KMS-11 (cell line): ENCODE measurements at regions not wholly inside any gene's neighbourhood (a gene's known extent, or its start where the extent isn't known, plus 50 kb on each side); places are given as distances from the start of the nearest gene placed in this dataset.

Experiments used
- H2AFZ ChIP-seq: fragments of 200-600 bp; sonication (generic); 2 replicates; pipeline ENCODE4 v1.6.1; 2016; ENCODE audit warnings: antibody characterized with exemption, mixed run types, low read depth
- H3K27ac ChIP-seq: fragments of 200-600 bp; sonication (generic); 2 replicates; pipeline ENCODE4 v1.6.1; 2016; ENCODE audit warnings: mild to moderate bottlenecking, mixed run types
- H3K27me3 ChIP-seq: fragments of 200-600 bp; sonication (generic); 2 replicates; pipeline ENCODE4 v1.6.1; 2017; ENCODE audit warnings: mild to moderate bottlenecking, low read depth, mixed run types, moderate library complexity; ENCODE audit not compliant: insufficient read depth
- H3K36me3 ChIP-seq: fragments of 200-600 bp; sonication (generic); 2 replicates; pipeline ENCODE4 v1.6.1; 2017; ENCODE audit warnings: mild to moderate bottlenecking, mixed run types; ENCODE audit not compliant: insufficient read depth
- H3K4me1 ChIP-seq: fragments of 200-600 bp; sonication (generic); 2 replicates; pipeline ENCODE4 v1.6.1; 2016; ENCODE audit warnings: mild to moderate bottlenecking, low read depth, mixed run types; ENCODE audit not compliant: poor library complexity, severe bottlenecking
- H3K4me2 ChIP-seq: fragments of 200-600 bp; sonication (generic); 2 replicates; pipeline ENCODE4 v1.7.0; 2016; ENCODE audit warnings: mild to moderate bottlenecking, mixed run types
- H3K4me3 ChIP-seq: fragments of 200-600 bp; sonication (generic); IDR thresholded peaks from 2 replicates; pipeline ENCODE4 v1.6.1; 2017; ENCODE audit warnings: low read depth, low read length, mixed read lengths; ENCODE audit not compliant: insufficient read depth
- H3K79me2 ChIP-seq: fragments of 200-600 bp; sonication (generic); 2 replicates; pipeline ENCODE4 v1.6.1; 2016; ENCODE audit warnings: low read depth, mixed run types; ENCODE audit not compliant: insufficient read depth
- H3K9ac ChIP-seq: fragments of 200-600 bp; sonication (generic); 2 replicates; pipeline ENCODE4 v1.6.1; 2016; ENCODE audit warnings: mild to moderate bottlenecking, mixed run types
- H4K20me1 ChIP-seq: fragments of 200-600 bp; sonication (generic); 2 replicates; pipeline ENCODE4 v1.6.1; 2016; ENCODE audit warnings: mild to moderate bottlenecking, mixed run types; ENCODE audit not compliant: insufficient read depth
- TF ChIP-seq, protein P1 (sequence below): fragments of 200-600 bp; sonication (generic); conservative IDR thresholded peaks from 2 replicates; pipeline ENCODE4 v1.6.1; 2017; ENCODE audit warnings: low read depth, mild to moderate bottlenecking, antibody characterized with exemption, low read length, moderate library complexity, mixed read lengths

DNA sequence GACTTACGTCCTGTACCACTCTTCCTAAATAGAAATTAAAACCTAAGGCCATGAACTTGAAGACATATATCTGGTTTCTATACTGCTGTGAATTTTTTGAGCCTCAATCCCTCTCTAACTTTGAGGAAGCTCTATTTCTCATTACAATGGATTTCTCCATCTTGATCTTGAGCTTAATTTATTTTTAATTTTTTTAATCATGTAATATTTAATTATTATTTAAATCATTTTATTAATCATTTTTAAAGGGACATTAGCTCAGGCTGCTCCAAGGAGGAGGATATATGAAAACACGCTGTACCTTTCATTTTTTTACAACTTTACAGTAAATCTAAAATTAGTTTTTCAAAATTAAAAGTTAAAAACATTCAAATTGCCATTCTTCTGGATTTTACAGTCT, 540.5 kb downstream of the SATB2 start:
- no peak overlapping the region for H3K4me3 ChIP-seq
- H3K36me3 ChIP-seq, result no peaks in the 10 kb centered on the region
- H3K27me3 ChIP-seq, result no peaks in the 10 kb centered on the region
- peaks cover 21% of the 10 kb centered on the region for H3K4me1 ChIP-seq
- H3K27ac ChIP-seq, result no peak overlapping the region
- H3K9ac ChIP-seq, result no peak overlapping the region
- H2AFZ ChIP-seq, result no peak overlapping the region
- no peak overlapping the region for H3K4me2 ChIP-seq
- no peaks in the 10 kb centered on the region for H3K79me2 ChIP-seq
- no peaks in the 10 kb centered on the region for H4K20me1 ChIP-seq
- TF ChIP-seq, protein P1, sequence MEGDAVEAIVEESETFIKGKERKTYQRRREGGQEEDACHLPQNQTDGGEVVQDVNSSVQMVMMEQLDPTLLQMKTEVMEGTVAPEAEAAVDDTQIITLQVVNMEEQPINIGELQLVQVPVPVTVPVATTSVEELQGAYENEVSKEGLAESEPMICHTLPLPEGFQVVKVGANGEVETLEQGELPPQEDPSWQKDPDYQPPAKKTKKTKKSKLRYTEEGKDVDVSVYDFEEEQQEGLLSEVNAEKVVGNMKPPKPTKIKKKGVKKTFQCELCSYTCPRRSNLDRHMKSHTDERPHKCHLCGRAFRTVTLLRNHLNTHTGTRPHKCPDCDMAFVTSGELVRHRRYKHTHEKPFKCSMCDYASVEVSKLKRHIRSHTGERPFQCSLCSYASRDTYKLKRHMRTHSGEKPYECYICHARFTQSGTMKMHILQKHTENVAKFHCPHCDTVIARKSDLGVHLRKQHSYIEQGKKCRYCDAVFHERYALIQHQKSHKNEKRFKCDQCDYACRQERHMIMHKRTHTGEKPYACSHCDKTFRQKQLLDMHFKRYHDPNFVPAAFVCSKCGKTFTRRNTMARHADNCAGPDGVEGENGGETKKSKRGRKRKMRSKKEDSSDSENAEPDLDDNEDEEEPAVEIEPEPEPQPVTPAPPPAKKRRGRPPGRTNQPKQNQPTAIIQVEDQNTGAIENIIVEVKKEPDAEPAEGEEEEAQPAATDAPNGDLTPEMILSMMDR, result no peak

DNA sequence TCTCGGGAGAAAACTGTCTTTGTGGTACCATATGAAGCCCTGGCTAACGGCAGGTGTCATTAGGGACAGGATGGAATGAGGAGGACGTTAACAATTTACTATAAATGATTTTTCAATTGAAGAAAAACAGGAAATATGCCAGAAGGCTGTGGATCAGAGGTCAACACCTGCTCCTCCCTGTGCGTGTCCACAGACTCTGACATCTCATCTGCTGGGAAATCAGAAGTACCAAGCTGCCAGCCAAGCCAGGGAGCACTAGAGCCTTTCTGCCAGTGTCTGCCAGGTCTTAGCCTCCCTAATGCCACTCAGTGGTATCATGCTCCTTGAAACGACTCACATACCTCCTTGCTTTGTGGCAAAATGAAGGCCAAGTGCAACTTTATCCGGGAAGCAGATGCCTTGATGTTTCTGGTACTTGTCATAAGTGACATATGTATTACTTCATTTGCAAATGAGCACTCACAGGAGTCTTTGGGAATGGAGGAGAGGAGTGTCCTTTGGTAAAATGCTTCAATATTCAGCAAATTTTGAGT, 541.1 kb downstream of the SATB2 start:
- Histone ChIP-seq H3K27me3 (no peaks in the 10 kb centered on the region), H2AFZ (no peak overlapping the region), H3K36me3 (no peaks in the 10 kb centered on the region), H3K27ac (no peak overlapping the region), H3K9ac (no peak overlapping the region), H4K20me1 (no peaks in the 10 kb centered on the region), H3K4me2 (no peak overlapping the region), H3K79me2 (no peaks in the 10 kb centered on the region), H3K4me1 (peaks cover 21% of the 10 kb centered on the region), H3K4me3 (no peak overlapping the region)
- TF ChIP-seq, protein P1, result no peak

DNA sequence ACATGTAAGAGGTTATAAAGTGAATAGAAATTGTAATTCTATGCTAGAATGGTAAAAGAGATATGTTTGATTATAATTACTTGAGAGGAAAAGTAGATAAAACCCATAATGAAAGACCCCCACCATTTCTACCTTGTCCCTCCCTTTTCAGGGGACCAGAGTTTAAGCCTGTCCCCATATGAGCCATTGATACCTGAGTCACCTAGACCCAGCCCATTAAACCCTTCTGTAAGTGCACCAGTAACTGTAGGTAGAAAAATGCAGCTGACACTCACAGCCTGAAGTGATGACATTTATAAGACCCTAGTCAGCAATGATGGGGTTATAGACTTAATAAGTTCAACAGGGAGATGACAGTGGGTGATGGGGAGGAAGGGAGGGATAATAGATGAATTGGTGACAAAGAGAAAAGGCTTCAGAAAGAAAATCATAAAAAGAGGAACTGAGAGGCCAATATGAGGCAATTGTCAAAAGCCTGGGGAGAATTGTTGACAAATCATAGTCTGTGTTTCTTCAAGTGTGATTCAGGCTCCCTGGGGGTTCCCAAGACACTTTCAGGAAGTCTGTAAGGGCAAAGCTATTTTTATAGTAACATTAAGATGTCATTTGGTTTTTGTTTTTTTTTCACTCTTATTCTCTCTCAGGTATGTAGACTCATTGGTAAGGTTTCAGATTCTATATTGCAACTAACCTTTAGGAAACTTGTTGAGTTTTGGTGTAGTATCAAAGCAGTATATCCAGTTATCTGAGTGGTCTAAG, 544.2 kb downstream of the SATB2 start:
- peak overlapping the region; percentile 23 for H3K4me2 ChIP-seq
- no peaks in the 10 kb centered on the region for H3K27me3 ChIP-seq
- TF ChIP-seq, protein P1, result no peak
- H4K20me1 ChIP-seq, result no peaks in the 10 kb centered on the region
- H3K27ac ChIP-seq, result peak overlapping the region; percentile 2; the same call in 1 of the 2 replicates
- no peak overlapping the region for H2AFZ ChIP-seq
- no peaks in the 10 kb centered on the region for H3K79me2 ChIP-seq
- no peak overlapping the region for H3K4me3 ChIP-seq
- no peaks in the 10 kb centered on the region for H3K36me3 ChIP-seq
- H3K9ac ChIP-seq, result no peak overlapping the region
- peaks cover 21% of the 10 kb centered on the region for H3K4me1 ChIP-seq

DNA sequence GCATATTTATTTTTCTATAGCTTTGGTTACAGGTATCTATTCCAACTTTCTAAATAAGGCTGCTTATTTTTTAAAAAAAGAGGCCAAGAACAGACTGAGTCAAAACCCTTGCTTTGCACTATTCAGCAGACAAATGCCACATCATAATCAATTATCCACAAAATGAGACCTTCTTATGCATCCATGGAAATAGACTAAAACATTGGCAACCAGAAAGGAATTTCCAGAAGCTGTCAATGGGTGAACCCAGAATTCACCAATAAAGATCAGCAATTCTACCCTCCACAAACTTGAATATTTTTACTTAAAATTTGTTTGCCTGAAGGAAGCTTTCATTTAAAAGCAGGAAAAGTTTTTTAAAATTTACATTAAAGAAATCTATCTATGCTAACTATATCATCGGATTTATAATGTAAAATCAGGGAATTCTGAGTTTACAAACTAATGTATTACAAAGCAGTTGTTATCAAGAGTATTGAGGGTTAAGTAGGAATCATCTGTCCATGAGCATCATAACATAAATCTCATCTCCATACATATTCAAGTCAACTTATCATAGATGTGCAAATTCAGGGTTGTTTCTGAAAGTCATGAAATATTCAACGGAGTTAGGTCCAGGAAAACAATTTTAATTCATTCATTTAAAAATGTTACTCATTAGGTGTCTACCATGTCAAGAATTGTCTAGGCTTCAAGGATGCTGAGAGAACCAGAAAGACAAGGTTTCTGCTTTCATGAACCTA, 548.0 kb downstream of the SATB2 start:
- Histone ChIP-seq H3K4me2 (no peak overlapping the region), H3K9ac (no peak overlapping the region), H3K4me1 (peaks cover 21% of the 10 kb centered on the region), H3K27ac (no peak overlapping the region), H3K79me2 (no peaks in the 10 kb centered on the region), H3K36me3 (no peaks in the 10 kb centered on the region), H3K27me3 (no peaks in the 10 kb centered on the region), H3K4me3 (no peak overlapping the region), H4K20me1 (no peaks in the 10 kb centered on the region), H2AFZ (no peak overlapping the region)
- TF ChIP-seq, protein P1, result no peak
